HCT116 (cell line): ENCODE measurements at regions not wholly inside any gene's neighbourhood (a gene's known extent, or its start where the extent isn't known, plus 50 kb on each side); places are given as distances from the start of the nearest gene placed in this dataset.

Source experiments
- ATAC-seq: fragments of 200-7000 bp; cut with Tn5 transposase; 2 replicates; pipeline ENCODE4 v1.9.1; 2020; ENCODE audit warnings: mild to moderate bottlenecking, moderate library complexity
- BruUV-seq: library from RNA; stranded (reverse); fragments of 400-500 nt; replicated peaks from 2 replicates; lab custom pipeline; 2021; lab: Mats Ljungman, UMichigan
- CTCF ChIA-PET: fragments of 300-600 bp; sonication (Branson Sonifier 250); formaldehyde crosslinking; loops from one replicate; lab custom pipeline; 2021; ENCODE audit warnings: antibody characterized with exemption; lab: Charles Lee
- POLR2A ChIA-PET: fragments of 300-600, 350-600 bp; sonication (Branson Sonifier 250); formaldehyde crosslinking; loops from one replicate; lab custom pipeline; 2021; ENCODE audit warnings: antibody characterized with exemption; lab: Charles Lee
- RAD21 ChIA-PET, 2 experiments: fragments of 300-600 bp; sonication (Branson Sonifier 250); formaldehyde crosslinking; loops; one replicate each; lab custom pipeline; 2023; ENCODE audit warnings: low total read pairs in 2 of 2; ENCODE audit not compliant: uncharacterized antibody in 2 of 2, unreplicated experiment in 2 of 2, low non-redundant PET in 1 of 2; lab: Charles Lee
- DNase-seq: peaks from one replicate; pipeline ENCODE4 v3.0.0-alpha.2; 2010; ENCODE audit warnings: low read depth, low spot score
- H2AFZ ChIP-seq: fragments of 200-600 bp; shearing (Covaris generic), sonication (generic); 2 replicates; pipeline ENCODE4 v1.6.1; 2017; ENCODE audit warnings: low read depth, mixed run types, mixed read lengths, antibody characterized with exemption, low read length; ENCODE audit not compliant: poor library complexity, severe bottlenecking
- H3K27ac ChIP-seq: 2 replicates; pipeline ENCODE4 v1.5.1; 2012; ENCODE audit warnings: low read depth, low read length
- H3K27me3 ChIP-seq: fragments of 200-600 bp; sonication (generic); 2 replicates; pipeline ENCODE4 v1.6.1; 2016; ENCODE audit warnings: mixed run types, low read length, mixed read lengths; ENCODE audit not compliant: insufficient read depth
- H3K36me3 ChIP-seq, 2 experiments: fragments of 200-500 bp in 1 of 2; fragments of 200-600 bp in 1 of 2; sonication (Bioruptor generic) in 1 of 2; sonication (generic) in 1 of 2; 2 replicates each; pipeline versions ENCODE4 v1.5.1 to v1.6.1; 2014 to 2016; ENCODE audit warnings: low read length in 2 of 2, inconsistent platforms in 1 of 2, mixed read lengths in 1 of 2, mixed run types in 1 of 2; ENCODE audit not compliant: insufficient read depth in 2 of 2, control insufficient read depth in 1 of 2
- H3K4me1 ChIP-seq, 2 experiments: fragments of 200-600 bp in 1 of 2; sonication (generic) in 1 of 2; 2 replicates each; pipeline versions ENCODE4 v1.5.1 to v1.6.1; 2012 to 2017; ENCODE audit warnings: low read length in 2 of 2, inconsistent platforms in 1 of 2, mild to moderate bottlenecking in 1 of 2, mixed read lengths in 1 of 2, mixed run types in 1 of 2, moderate library complexity in 1 of 2; ENCODE audit not compliant: insufficient read depth in 2 of 2, control insufficient read depth in 1 of 2
- H3K4me2 ChIP-seq: fragments of 200-600 bp; sonication (generic); 2 replicates; pipeline ENCODE4 v1.6.1; 2017; ENCODE audit warnings: mixed run types, low read length, mixed read lengths
- H3K4me3 ChIP-seq, 2 experiments: fragments of 200-600 bp in 1 of 2; sonication (generic) in 1 of 2; replicated peaks in 1 of 2; 2 replicates each; pipeline ENCODE4 v1.5.1; 2011 to 2016; ENCODE audit warnings: low read length in 2 of 2, control low read depth in 1 of 2, low read depth in 1 of 2, mild to moderate bottlenecking in 1 of 2, mixed read lengths in 1 of 2, mixed run types in 1 of 2
- H3K79me2 ChIP-seq: fragments of 200-600 bp; sonication (generic); 2 replicates; pipeline ENCODE4 v1.6.1; 2017; ENCODE audit warnings: mild to moderate bottlenecking, mixed run types, low read length, moderate library complexity, mixed read lengths; ENCODE audit not compliant: insufficient read depth
- H3K9ac ChIP-seq: fragments of 200-600 bp; sonication (generic); 2 replicates; pipeline ENCODE4 v1.6.1; 2016; ENCODE audit warnings: low read length, mixed read lengths
- H3K9me2 ChIP-seq: fragments of 200-600 bp; sonication (generic), shearing (Covaris generic); 2 replicates; pipeline ENCODE4 v1.6.1; 2017; ENCODE audit warnings: mixed run types, mild to moderate bottlenecking, moderate library complexity; ENCODE audit not compliant: insufficient read depth
- H3K9me3 ChIP-seq, 2 experiments: fragments of 200-500 bp in 1 of 2; fragments of 200-600 bp in 1 of 2; sonication (Bioruptor generic) in 1 of 2; sonication (generic) in 1 of 2; 2 replicates each; pipeline ENCODE4 v1.6.1; 2014 to 2017; ENCODE audit warnings: low read length in 2 of 2, mixed read lengths in 2 of 2, inconsistent platforms in 1 of 2, low read depth in 1 of 2, mild to moderate bottlenecking in 1 of 2, mixed run types in 1 of 2, moderate library complexity in 1 of 2; ENCODE audit not compliant: control insufficient read depth in 1 of 2, insufficient read depth in 1 of 2
- H4K20me1 ChIP-seq: fragments of 200-600 bp; sonication (generic), shearing (Covaris generic); 2 replicates; pipeline ENCODE4 v1.6.1; 2017; ENCODE audit warnings: mixed run types, mild to moderate bottlenecking, moderate library complexity; ENCODE audit not compliant: insufficient read depth
- CEBPB ChIP-seq: IDR thresholded peaks from 2 replicates; pipeline ENCODE4 v1.6.1; 2012; ENCODE audit warnings: low read depth
- EGR1 ChIP-seq: IDR thresholded peaks from 2 replicates; pipeline ENCODE4 v1.6.1; 2012; ENCODE audit warnings: low read depth
- ELF1 ChIP-seq: IDR thresholded peaks from 2 replicates; pipeline ENCODE4 v1.6.1; 2012; ENCODE audit warnings: low read depth, borderline replicate concordance
- FOSL1 ChIP-seq: IDR thresholded peaks from 2 replicates; pipeline ENCODE4 v1.6.1; 2012; ENCODE audit warnings: low read depth
- POLR2A ChIP-seq: IDR thresholded peaks from 2 replicates; pipeline ENCODE4 v1.7.0; 2011; ENCODE audit warnings: borderline replicate concordance; ENCODE audit not compliant: insufficient read depth, insufficient read length; ENCODE audit errors: extremely low read depth
- POLR2AphosphoS5 ChIP-seq: IDR thresholded peaks from 2 replicates; pipeline ENCODE4 v1.6.1; 2011; ENCODE audit warnings: mild to moderate bottlenecking, low read depth, low read length, moderate library complexity
- RAD21 ChIP-seq: IDR thresholded peaks from 2 replicates; pipeline ENCODE4 v1.6.1; 2012; ENCODE audit warnings: low read depth, mild to moderate bottlenecking
- SIN3A ChIP-seq: IDR thresholded peaks from 2 replicates; pipeline ENCODE4 v1.6.1; 2012; ENCODE audit warnings: low read depth
- SP1 ChIP-seq: IDR thresholded peaks from 2 replicates; pipeline ENCODE4 v1.6.1; 2012; ENCODE audit warnings: low read depth
- SRF ChIP-seq: IDR thresholded peaks from 2 replicates; pipeline ENCODE4 v1.6.1; 2012; ENCODE audit warnings: low read depth
- TCF7L2 ChIP-seq: IDR thresholded peaks from 2 replicates; pipeline ENCODE4 v1.7.0; 2011; ENCODE audit warnings: borderline replicate concordance, inconsistent platforms; ENCODE audit not compliant: insufficient read depth, insufficient read length; ENCODE audit errors: extremely low read depth
- ZFX ChIP-seq: fragments of 450-650 bp; IDR thresholded peaks from 2 replicates; pipeline ENCODE4 v1.6.1; 2017
- ZNF274 ChIP-seq: fragments of 200-500 bp; sonication (Bioruptor generic); IDR thresholded peaks from 2 replicates; pipeline ENCODE4 v1.6.1; 2014; ENCODE audit warnings: mild to moderate bottlenecking, low read depth, low read length, inconsistent platforms
- intact Hi-C: fragments of 100-400 bp; cut with micrococcal nuclease; formaldehyde crosslinking; loops from 2 replicates; pipeline ENCODE4 v1.10.0; 2022
- TF ChIP-seq, protein P1 (sequence below): IDR thresholded peaks from 2 replicates; pipeline ENCODE4 v1.6.1; 2011; ENCODE audit warnings: mild to moderate bottlenecking, low read length, moderate library complexity; ENCODE audit not compliant: insufficient replicate concordance; ENCODE audit errors: extremely low read depth
- TF ChIP-seq, protein P2 (sequence below): IDR thresholded peaks from 2 replicates; pipeline ENCODE4 v1.6.1; 2012

DNA sequence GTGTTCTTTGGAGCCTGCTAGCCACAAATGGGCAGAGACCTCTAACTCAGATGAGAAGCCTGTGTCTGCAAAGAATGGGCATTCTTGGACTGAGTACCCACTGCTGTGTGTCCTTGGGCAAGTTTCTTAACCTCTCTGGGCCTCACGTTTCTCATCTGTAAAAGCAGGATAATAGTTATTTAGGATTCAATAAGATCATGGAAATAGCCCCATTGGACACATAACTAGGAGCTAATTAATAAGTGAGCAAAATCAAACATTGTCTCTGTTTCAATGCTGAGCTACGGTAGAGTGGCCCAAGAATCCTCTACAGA, 61.2 kb upstream of the WNT7B start (continued):
- TF ChIP-seq, protein P1, sequence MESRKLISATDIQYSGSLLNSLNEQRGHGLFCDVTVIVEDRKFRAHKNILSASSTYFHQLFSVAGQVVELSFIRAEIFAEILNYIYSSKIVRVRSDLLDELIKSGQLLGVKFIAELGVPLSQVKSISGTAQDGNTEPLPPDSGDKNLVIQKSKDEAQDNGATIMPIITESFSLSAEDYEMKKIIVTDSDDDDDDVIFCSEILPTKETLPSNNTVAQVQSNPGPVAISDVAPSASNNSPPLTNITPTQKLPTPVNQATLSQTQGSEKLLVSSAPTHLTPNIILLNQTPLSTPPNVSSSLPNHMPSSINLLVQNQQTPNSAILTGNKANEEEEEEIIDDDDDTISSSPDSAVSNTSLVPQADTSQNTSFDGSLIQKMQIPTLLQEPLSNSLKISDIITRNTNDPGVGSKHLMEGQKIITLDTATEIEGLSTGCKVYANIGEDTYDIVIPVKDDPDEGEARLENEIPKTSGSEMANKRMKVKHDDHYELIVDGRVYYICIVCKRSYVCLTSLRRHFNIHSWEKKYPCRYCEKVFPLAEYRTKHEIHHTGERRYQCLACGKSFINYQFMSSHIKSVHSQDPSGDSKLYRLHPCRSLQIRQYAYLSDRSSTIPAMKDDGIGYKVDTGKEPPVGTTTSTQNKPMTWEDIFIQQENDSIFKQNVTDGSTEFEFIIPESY, result no peak
- no peak for TF ChIP-seq SIN3A

DNA sequence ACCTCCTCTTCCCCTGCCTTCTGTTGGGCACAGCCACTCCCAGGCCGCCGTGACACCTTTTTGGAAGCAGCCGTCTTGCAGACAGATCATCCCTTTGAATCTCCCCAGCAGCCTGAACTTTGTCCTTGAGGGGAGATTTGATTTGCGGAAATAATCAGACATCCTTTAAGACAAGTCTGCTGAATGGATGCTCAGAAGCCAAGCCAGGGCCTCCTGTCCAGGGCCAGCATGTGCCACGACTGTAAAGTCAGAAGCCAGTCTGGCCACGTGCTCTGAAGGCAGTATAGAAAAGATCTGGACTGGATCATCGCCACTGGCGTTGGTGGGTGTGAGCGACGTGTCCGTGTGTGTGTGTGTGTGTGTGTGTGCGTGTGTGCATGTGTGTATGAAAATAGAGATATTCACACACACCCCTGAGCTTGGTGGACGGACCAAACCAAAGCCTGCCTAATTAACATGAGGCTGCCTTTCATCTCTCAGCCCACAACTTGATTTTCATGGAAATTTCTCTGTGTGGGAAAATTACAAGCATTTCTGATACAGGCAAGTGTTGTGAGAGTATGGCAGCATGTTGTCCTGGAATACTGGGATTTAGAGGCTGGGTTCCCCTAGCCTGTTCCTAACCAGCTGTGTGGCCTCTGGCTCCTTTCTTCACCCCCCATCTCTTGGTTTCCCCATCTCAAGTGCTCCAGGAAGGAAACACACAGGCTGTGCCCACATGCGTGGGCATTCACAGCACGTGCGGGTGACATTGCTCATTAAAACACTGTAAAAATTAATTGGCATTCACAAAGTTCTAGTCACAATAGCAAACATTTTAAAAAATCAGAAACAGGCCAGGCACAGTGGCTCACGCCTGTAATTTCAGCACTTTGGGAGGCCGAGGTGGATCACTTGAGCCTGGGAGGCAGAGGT, 61.8 kb upstream of the WNT7B start:
- no peak for ATAC-seq

More for the DNA sequence above, 61.8 kb upstream of the WNT7B start:
- H3K79me2 ChIP-seq, result 0 out of 2 replicates have a peak, but pooled peaks cover 5% of the 10 kb centered on the region
- no peak overlapping the region for H3K4me2 ChIP-seq
- TF ChIP-seq SIN3A, result no peak
- no peak for TF ChIP-seq POLR2A
- TF ChIP-seq ZFX, result no peak
- no peak for TF ChIP-seq TCF7L2
- TF ChIP-seq, protein P2, sequence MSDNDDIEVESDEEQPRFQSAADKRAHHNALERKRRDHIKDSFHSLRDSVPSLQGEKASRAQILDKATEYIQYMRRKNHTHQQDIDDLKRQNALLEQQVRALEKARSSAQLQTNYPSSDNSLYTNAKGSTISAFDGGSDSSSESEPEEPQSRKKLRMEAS, result no peak
- no peak for TF ChIP-seq ZNF274
- TF ChIP-seq SP1, result no peak
- TF ChIP-seq FOSL1, result no peak
- TF ChIP-seq POLR2AphosphoS5, result no peak
- no peak for TF ChIP-seq SRF
- TF ChIP-seq EGR1, result no peak
- no peak for TF ChIP-seq CEBPB
- no peak for TF ChIP-seq RAD21
- no peak for TF ChIP-seq ELF1
- no TSS peak for BruUV-seq
- H3K4me3 ChIP-seq, result no peak overlapping the region
- H4K20me1 ChIP-seq, result no peaks in the 10 kb centered on the region
- no peak overlapping the region for H2AFZ ChIP-seq
- ChIA-PET POLR2A (no interaction called here), RAD21 (no interaction called here), CTCF (interaction anchor here (1.2 kb wide), 1 partner anchor 33 kb away, joined by 4 read pairs; no protein-coding TSS in a partner anchor)
- no peaks in the 10 kb centered on the region for H3K9me2 ChIP-seq
- DNase-seq, result no peak
- no peaks in the 10 kb centered on the region for H3K36me3 ChIP-seq
- H3K4me1 ChIP-seq, result peaks cover 8 to 27% of the 10 kb centered on the region in 2 experiments; a peak in 3 of 4 replicates
- no peaks in the 10 kb centered on the region for H3K9me3 ChIP-seq
- intact Hi-C loops, result no loop called here
- H3K27me3 ChIP-seq, result no peaks in the 10 kb centered on the region
- no peak overlapping the region for H3K27ac ChIP-seq
- H3K9ac ChIP-seq, result no peak overlapping the region
